AG20443 (cell line): ENCODE measurements at regions not wholly inside any gene's neighbourhood (a gene's known extent, or its start where the extent isn't known, plus 50 kb on each side); places are given as distances from the start of the nearest gene placed in this dataset.

Experiments
- DNase-seq: peaks from one replicate; pipeline ENCODE4 v3.0.0; 2012; ENCODE audit warnings: low spot score, mixed read lengths

- DNase-seq, result peak; percentile 39
Observed at GRCh38 chr6:153231048-153231646, 100.1 kb upstream of the RGS17 start.

GRCh38 chr6:153218184-153218792, 87.2 kb upstream of the RGS17 start:
- DNase-seq, result no peak

GRCh38 chr6:153216789-153217188, 85.7 kb upstream of the RGS17 start:
- DNase-seq, result no peak

- no peak for DNase-seq
Observed at GRCh38 chr6:153215242-153215641, 84.2 kb upstream of the RGS17 start.

GRCh38 chr6:153214436-153214835, 83.4 kb upstream of the RGS17 start:
- no peak for DNase-seq

- peak; percentile 24 for DNase-seq
Observed at GRCh38 chr6:153210083-153210482, 79.0 kb upstream of the RGS17 start.

GRCh38 chr6:153208706-153209105, 77.6 kb upstream of the RGS17 start:
- no peak for DNase-seq

- no peak for DNase-seq
Observed at GRCh38 chr6:153207617-153208016, 76.5 kb upstream of the RGS17 start.

GRCh38 chr6:153207006-153207405, 75.9 kb upstream of the RGS17 start:
- no peak for DNase-seq

DNA sequence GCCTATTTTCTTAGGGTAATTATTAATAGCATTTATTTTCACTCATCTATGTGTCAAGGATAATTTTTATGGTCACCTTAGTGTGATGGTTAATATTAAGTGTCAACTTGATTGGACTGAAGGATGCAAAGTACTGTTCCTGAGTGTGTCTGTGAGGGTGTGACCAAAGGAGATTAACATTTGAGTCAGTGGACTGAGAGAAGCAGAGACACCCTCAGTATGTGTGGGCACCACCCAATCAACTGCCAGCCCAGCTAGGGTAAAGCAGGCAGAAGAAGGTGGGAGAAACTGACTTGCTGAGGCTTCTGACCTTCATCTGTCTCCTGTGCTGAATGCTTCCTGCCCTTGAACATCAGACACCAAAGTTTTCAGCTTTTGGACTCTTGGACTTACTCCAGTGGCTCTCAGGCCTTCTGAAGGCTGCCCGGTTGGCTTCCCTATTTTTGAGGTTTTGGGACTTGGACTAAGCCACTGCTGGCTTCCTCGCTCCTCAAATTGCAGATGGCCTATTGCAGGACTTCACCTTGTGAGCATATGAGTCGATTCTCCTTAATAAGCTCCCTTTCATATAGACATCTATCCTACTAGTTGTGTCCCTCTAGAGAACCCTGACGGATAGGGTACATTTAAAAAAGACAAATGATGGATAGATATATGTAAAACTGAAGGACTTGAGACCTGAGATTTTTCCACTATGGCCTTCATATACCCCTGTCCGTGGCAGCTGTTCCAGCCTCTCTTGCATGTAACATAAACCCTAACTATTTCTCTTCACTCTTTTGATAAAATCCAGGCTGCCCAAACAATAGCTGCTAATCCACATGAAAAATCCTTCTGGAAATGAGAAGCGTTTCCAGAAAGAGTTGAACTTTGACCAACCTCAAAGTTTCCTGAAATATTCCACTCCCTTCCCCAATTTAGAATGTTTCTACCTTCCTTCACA, 62.1 kb upstream of the RGS17 start:
- DNase-seq, result no peak

GRCh38 chr6:153183925-153184324, 52.8 kb upstream of the RGS17 start:
- no peak for DNase-seq
